ENCODE measurements at regions not wholly inside any gene's neighbourhood (a gene's known extent, or its start where the extent isn't known, plus 50 kb on each side); places are given as distances from the start of the nearest gene placed in this dataset.

GRCh38 chr4:137451172-137451825 lies 81.0 kb downstream of the PCDH18 start:
- no peak overlapping the region for H2AFZ ChIP-seq (ENCODE audit: low read length)
- H3K4me3 ChIP-seq (ENCODE audit: low read depth, low read length, poor library complexity, severe bottlenecking): no peak overlapping the region
- TF ChIP-seq EZH2 (IDR thresholded peaks at IDR 0.05; ENCODE audit: borderline replicate concordance, low read length) (no peak), CTCF (IDR thresholded peaks at IDR 0.05; ENCODE audit: low read length) (no peak)

DNA sequence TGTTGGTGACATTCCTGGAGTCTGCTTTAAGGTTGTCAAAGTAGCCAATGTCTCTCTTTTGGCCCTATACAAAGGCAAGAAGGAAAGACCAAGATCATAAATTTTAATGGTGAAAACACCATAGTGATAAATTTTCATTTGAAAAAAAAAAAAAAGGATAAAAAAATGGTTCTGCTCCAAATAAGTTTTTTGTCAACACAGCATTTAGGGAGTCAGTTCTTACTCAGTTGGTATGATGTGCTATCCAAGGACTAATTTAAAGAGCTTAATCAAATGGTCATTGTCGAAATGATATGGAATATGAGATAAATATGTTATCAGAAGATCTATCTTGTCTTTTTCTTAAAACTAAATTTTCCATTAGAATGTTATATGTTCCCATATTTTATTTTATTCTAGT lies 83.9 kb downstream of the PCDH18 start:
- Histone ChIP-seq H3K27me3 (ENCODE audit: insufficient read depth, low read length) (no peaks in the 10 kb centered on the region), H3K9ac (ENCODE audit: low read length) (no peak overlapping the region), H3K9me3 (ENCODE audit: low read length) (no peaks in the 10 kb centered on the region), H3K4me3 (ENCODE audit: low read depth, low read length, poor library complexity, severe bottlenecking) (no peak overlapping the region), H3F3A (ENCODE audit: insufficient read depth, low read length) (no peaks in the 10 kb centered on the region), H3K79me2 (ENCODE audit: insufficient read depth, low read length) (no peaks in the 10 kb centered on the region), H3K4me1 (ENCODE audit: insufficient read depth, low read length, severe bottlenecking) (no peaks in the 10 kb centered on the region), H4K20me1 (ENCODE audit: insufficient read depth, low read length) (no peaks in the 10 kb centered on the region), H3K36me3 (ENCODE audit: insufficient read depth, low read length) (no peaks in the 10 kb centered on the region), H3K9me2 (ENCODE audit: low read depth, low read length) (no peaks in the 10 kb centered on the region), H2AFZ (ENCODE audit: low read length) (no peak overlapping the region), H3K27ac (ENCODE audit: low read depth, low read length, poor library complexity, severe bottlenecking) (no peak overlapping the region), H3K4me2 (ENCODE audit: low read length) (no peak overlapping the region)
- TF ChIP-seq EZH2 (IDR thresholded peaks at IDR 0.05; ENCODE audit: borderline replicate concordance, low read length): no peak
- TF ChIP-seq CTCF (IDR thresholded peaks at IDR 0.05; ENCODE audit: low read length): no peak

More at GRCh38 chr4:137451172-137451825, 81.0 kb downstream of the PCDH18 start:
- H3K27me3 ChIP-seq (ENCODE audit: insufficient read depth, low read length): no peaks in the 10 kb centered on the region
- H3K36me3 ChIP-seq (ENCODE audit: insufficient read depth, low read length): no peaks in the 10 kb centered on the region
- H3K9ac ChIP-seq (ENCODE audit: low read length): no peak overlapping the region
- H3K4me1 ChIP-seq (ENCODE audit: insufficient read depth, low read length, severe bottlenecking): no peaks in the 10 kb centered on the region
- H3K27ac ChIP-seq (ENCODE audit: low read depth, low read length, poor library complexity, severe bottlenecking): no peak overlapping the region
- no peaks in the 10 kb centered on the region for H3K9me3 ChIP-seq (ENCODE audit: low read length)
- H3K4me2 ChIP-seq (ENCODE audit: low read length): no peak overlapping the region
- H3K9me2 ChIP-seq (ENCODE audit: low read depth, low read length): no peaks in the 10 kb centered on the region
- no peaks in the 10 kb centered on the region for H3K79me2 ChIP-seq (ENCODE audit: insufficient read depth, low read length)
- H3F3A ChIP-seq (ENCODE audit: insufficient read depth, low read length): no peaks in the 10 kb centered on the region
- H4K20me1 ChIP-seq (ENCODE audit: insufficient read depth, low read length): no peaks in the 10 kb centered on the region

- no peak overlapping the region for H3K9ac ChIP-seq (ENCODE audit: low read length)
- no peaks in the 10 kb centered on the region for H3F3A ChIP-seq (ENCODE audit: insufficient read depth, low read length)
- H3K9me2 ChIP-seq (ENCODE audit: low read depth, low read length): no peaks in the 10 kb centered on the region
- H2AFZ ChIP-seq (ENCODE audit: low read length): no peak overlapping the region
- H3K4me2 ChIP-seq (ENCODE audit: low read length): no peak overlapping the region
- no peaks in the 10 kb centered on the region for H3K9me3 ChIP-seq (ENCODE audit: low read length)
- TF ChIP-seq CTCF (IDR thresholded peaks at IDR 0.05; ENCODE audit: low read length) (no peak), EZH2 (IDR thresholded peaks at IDR 0.05; ENCODE audit: borderline replicate concordance, low read length) (no peak)
- H3K79me2 ChIP-seq (ENCODE audit: insufficient read depth, low read length): no peaks in the 10 kb centered on the region
- H3K36me3 ChIP-seq (ENCODE audit: insufficient read depth, low read length): no peaks in the 10 kb centered on the region
- no peaks in the 10 kb centered on the region for H4K20me1 ChIP-seq (ENCODE audit: insufficient read depth, low read length)
- no peaks in the 10 kb centered on the region for H3K27me3 ChIP-seq (ENCODE audit: insufficient read depth, low read length)
- no peak overlapping the region for H3K27ac ChIP-seq (ENCODE audit: low read depth, low read length, poor library complexity, severe bottlenecking)
- no peaks in the 10 kb centered on the region for H3K4me1 ChIP-seq (ENCODE audit: insufficient read depth, low read length, severe bottlenecking)
- H3K4me3 ChIP-seq (ENCODE audit: low read depth, low read length, poor library complexity, severe bottlenecking): no peak overlapping the region
Measured at GRCh38 chr4:137446071-137446470, 86.2 kb downstream of the PCDH18 start.

All from OCI-LY1 (cell line).